Upper lobe of right lung (tissue), 1 donor: ENCODE measurements at regions not wholly inside any gene's neighbourhood (a gene's known extent, or its start where the extent isn't known, plus 50 kb on each side); places are given as distances from the start of the nearest gene placed in this dataset.
A peak's percentile ranks its signal among the peaks of the same experiment; 100 is the strongest.

Experiments
- ATAC-seq: fragments of 200-7000 bp; cut with Tn5 transposase; one replicate; pipeline ENCODE4 v1.9.1; 2020; ENCODE audit warnings: mild to moderate bottlenecking, moderate library complexity
- DNase-seq: peaks from one replicate; pipeline ENCODE4 v3.0.0-alpha.2; 2020
- H3K27ac ChIP-seq: fragments of 200-600 bp; one replicate; pipeline ENCODE4 v1.8.0; 2022
- H3K27me3 ChIP-seq: fragments of 200-600 bp; one replicate; pipeline ENCODE4 v1.8.0; 2022; ENCODE audit warnings: mild to moderate bottlenecking
- H3K36me3 ChIP-seq: fragments of 200-600 bp; one replicate; pipeline ENCODE4 v1.8.0; 2022
- H3K4me1 ChIP-seq: fragments of 200-600 bp; one replicate; pipeline ENCODE4 v1.8.0; 2022
- H3K4me3 ChIP-seq: fragments of 200-600 bp; one replicate; pipeline ENCODE4 v1.8.0; 2022; ENCODE audit warnings: mild to moderate bottlenecking
- H3K9me3 ChIP-seq: fragments of 200-600 bp; one replicate; pipeline ENCODE4 v1.8.0; 2022
- intact Hi-C: fragments of 100-400 bp; cut with DNase I; formaldehyde crosslinking; loops from one replicate; pipeline ENCODE4 v1.11.0; 2022
- TF ChIP-seq, protein P1 (sequence below): fragments of 200-600 bp; IDR thresholded peaks from one replicate; pipeline ENCODE4 v1.8.0; 2022; ENCODE audit warnings: antibody characterized with exemption
- donor health status: DM: no; HTN: yes; CAD: no; lungs with severe emphysema.

DNA sequence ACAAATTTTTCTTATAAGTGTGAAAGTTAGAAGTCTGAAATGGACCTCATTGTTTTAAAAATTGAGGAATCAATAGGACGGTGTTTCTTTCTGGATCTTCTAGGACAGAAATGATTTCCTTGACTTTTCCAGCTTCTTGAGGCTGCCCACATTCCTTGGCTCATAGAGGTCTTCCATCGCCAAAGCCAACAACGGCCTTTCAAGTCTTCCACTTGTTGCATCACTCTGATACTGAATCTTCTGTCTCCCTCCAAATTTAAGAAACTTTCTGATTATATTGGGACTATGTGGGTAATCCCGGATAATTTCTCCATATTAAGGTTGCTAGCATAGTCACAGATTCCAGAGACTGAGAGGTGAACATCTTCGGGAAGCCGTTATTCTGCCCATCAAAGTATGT is 595.4 kb upstream of the ADAMTS5 start:
- ATAC-seq (no peak), DNase-seq (no peak)
- H3K36me3 ChIP-seq: no peaks in the 10 kb centered on the region
- H3K4me1 ChIP-seq: no peaks in the 10 kb centered on the region
- H3K27ac ChIP-seq: no peak overlapping the region
- H3K27me3 ChIP-seq: no peaks in the 10 kb centered on the region
- intact Hi-C loops: no loop called here
- no peaks in the 10 kb centered on the region for H3K9me3 ChIP-seq
- no peak overlapping the region for H3K4me3 ChIP-seq
- TF ChIP-seq, protein P1, sequence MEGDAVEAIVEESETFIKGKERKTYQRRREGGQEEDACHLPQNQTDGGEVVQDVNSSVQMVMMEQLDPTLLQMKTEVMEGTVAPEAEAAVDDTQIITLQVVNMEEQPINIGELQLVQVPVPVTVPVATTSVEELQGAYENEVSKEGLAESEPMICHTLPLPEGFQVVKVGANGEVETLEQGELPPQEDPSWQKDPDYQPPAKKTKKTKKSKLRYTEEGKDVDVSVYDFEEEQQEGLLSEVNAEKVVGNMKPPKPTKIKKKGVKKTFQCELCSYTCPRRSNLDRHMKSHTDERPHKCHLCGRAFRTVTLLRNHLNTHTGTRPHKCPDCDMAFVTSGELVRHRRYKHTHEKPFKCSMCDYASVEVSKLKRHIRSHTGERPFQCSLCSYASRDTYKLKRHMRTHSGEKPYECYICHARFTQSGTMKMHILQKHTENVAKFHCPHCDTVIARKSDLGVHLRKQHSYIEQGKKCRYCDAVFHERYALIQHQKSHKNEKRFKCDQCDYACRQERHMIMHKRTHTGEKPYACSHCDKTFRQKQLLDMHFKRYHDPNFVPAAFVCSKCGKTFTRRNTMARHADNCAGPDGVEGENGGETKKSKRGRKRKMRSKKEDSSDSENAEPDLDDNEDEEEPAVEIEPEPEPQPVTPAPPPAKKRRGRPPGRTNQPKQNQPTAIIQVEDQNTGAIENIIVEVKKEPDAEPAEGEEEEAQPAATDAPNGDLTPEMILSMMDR: no peak

DNA sequence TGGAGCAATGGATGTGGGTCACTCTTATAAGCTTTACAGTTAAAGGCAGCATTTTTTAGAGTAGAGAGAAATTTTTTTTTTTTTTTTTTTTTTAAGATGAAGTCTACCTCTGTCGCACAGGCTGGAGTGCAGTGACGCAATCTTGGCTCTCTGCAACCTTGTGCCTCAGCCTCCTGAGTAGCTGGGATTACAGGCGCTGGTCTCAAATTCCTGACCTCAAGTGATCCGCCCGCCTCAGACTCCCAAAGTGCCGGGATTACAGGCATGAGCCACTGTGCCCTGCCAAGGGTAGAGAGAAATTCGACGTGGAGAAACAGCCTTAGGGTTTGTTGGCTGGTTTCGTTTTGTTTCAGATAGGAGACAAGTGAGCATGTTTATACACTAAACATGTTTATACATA is 594.2 kb upstream of the ADAMTS5 start:
- DNase-seq (peak; percentile 73), ATAC-seq (peak; percentile 76)
- TF ChIP-seq, protein P1: no peak

DNA sequence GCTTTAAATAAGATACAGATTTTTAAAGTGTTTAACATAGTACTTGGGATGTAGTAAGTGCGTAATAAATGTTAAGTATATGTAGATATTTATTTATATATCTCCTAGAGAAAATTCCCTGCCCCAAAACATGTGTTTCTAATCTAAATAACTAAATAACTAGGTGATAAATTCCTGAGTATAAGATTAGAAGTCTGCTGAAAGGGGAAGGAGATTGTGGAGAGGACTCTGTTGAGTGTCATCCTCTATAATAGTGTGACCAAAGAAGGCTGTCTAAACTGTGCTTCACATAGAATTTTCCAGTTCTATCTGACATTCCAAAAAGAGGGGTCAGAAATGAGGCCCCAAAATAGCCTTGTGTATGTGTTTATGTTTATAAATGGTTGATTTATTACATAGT is 590.5 kb upstream of the ADAMTS5 start:
- Histone ChIP-seq H3K36me3 (no peaks in the 10 kb centered on the region), H3K9me3 (no peaks in the 10 kb centered on the region), H3K27ac (no peak overlapping the region), H3K27me3 (no peaks in the 10 kb centered on the region), H3K4me3 (no peak overlapping the region), H3K4me1 (no peaks in the 10 kb centered on the region)
- TF ChIP-seq, protein P1: no peak
- DNase-seq (no peak), ATAC-seq (no peak)
- intact Hi-C loops: no loop called here

More for the DNA sequence above, 594.2 kb upstream of the ADAMTS5 start:
- Histone ChIP-seq H3K9me3 (no peaks in the 10 kb centered on the region), H3K4me1 (no peaks in the 10 kb centered on the region), H3K27me3 (no peaks in the 10 kb centered on the region), H3K36me3 (no peaks in the 10 kb centered on the region), H3K27ac (no peak overlapping the region), H3K4me3 (no peak overlapping the region)
- intact Hi-C loops: no loop called here

DNA sequence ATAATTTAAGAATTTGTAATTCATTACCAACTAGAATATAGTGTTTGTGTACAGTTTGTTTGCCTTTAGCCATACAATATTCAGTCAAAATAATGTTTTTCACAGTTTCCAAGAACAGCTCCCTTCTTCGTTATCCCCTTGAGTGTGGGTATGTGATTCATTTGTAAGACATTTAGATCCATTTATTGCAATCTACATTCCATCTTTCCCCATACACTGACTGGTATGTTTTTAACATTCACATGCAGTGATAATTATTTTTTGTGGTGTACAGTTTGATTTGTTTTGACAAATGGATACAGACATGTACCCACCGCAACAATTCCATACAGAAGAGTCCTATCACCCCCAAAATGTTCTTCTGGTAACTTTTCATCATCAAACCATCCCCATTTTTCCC is 589.1 kb upstream of the ADAMTS5 start:
- H3K4me1 ChIP-seq: no peaks in the 10 kb centered on the region
- H3K27ac ChIP-seq: no peak overlapping the region
- ATAC-seq: no peak
- DNase-seq: no peak
- H3K4me3 ChIP-seq: no peak overlapping the region
- no peaks in the 10 kb centered on the region for H3K27me3 ChIP-seq
- H3K36me3 ChIP-seq: no peaks in the 10 kb centered on the region
- intact Hi-C loops: no loop called here
- no peaks in the 10 kb centered on the region for H3K9me3 ChIP-seq
- TF ChIP-seq, protein P1: no peak

DNA sequence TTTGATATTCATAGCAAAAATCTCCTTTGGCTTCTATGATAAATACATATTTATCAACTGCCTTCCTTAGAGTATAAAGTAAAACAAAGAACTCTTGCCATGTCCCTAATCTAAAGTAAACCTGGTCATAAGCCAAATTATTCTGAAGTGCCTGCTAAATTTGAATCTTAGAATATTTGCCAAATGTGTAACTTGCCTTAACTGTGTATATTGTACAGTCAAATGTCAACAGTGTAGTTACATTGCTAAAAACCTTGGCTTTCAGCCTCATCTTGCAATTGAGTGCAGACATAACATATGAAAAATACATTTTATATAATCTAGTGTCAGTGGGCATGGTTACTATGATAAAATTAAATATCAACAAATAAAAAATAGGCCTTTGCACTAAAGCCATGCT is 583.4 kb upstream of the ADAMTS5 start:
- no peaks in the 10 kb centered on the region for H3K36me3 ChIP-seq
- intact Hi-C loops: no loop called here
- ATAC-seq: peak; percentile 47
- H3K27me3 ChIP-seq: no peaks in the 10 kb centered on the region
- TF ChIP-seq, protein P1: no peak
- no peaks in the 10 kb centered on the region for H3K9me3 ChIP-seq
- H3K4me1 ChIP-seq: peaks cover 5% of the 10 kb centered on the region
- no peak overlapping the region for H3K4me3 ChIP-seq
- no peak for DNase-seq
- H3K27ac ChIP-seq: no peak overlapping the region

DNA sequence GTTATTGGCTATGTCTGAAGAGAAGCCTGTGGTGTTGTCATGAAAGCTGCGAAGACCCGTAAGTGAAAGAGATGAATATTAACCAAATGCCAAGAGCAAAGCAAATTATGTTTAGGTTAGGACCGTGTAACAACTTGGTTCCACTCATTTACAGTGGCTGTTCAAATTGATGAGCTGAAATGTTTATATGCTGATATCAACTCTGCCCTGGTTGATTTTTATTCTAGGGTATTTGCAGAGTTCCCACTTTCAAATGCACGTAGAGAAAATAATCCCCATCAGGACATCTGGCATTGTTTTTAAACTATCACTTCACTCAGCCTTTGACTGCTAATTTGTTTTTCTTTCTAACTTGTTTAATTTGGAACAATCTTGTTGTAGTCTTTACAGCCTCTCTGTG is 581.6 kb upstream of the ADAMTS5 start:
- TF ChIP-seq, protein P1: no peak
- Histone ChIP-seq H3K9me3 (no peaks in the 10 kb centered on the region), H3K36me3 (no peaks in the 10 kb centered on the region), H3K4me3 (no peak overlapping the region), H3K27ac (no peak overlapping the region), H3K4me1 (peaks cover 5% of the 10 kb centered on the region), H3K27me3 (no peaks in the 10 kb centered on the region)
- no peak for DNase-seq
- intact Hi-C loops: no loop called here
- no peak for ATAC-seq
